Motor neuron (in vitro differentiated cells): ENCODE measurements at regions not wholly inside any gene's neighbourhood (a gene's known extent, or its start where the extent isn't known, plus 50 kb on each side); places are given as distances from the start of the nearest gene placed in this dataset.
A peak's percentile ranks its signal among the peaks of the same experiment; 100 is the strongest.

Source experiments
- ATAC-seq, 8 experiments: fragments of 200-7000 bp; cut with Tn5 transposase; replicated peaks in 6 of 8; 2 replicates each; pipeline ENCODE4 v1.8.0; 2021; ENCODE audit warnings: mild to moderate bottlenecking in 8 of 8, moderate library complexity in 8 of 8
- H3K27ac ChIP-seq, 2 donors: fragments of 250-450 bp; sonication (Bioruptor Pico); 2 replicates each; pipeline ENCODE4 v1.9.0; 2021; ENCODE audit warnings: antibody characterized with exemption in 2 of 2, mild to moderate bottlenecking in 2 of 2, moderate library complexity in 1 of 2
- H3K4me1 ChIP-seq, 2 donors: fragments of 250-450 bp; sonication (Bioruptor Pico); replicated peaks in 1 of 2; 2 replicates each; pipeline ENCODE4 v1.6.1; 2021; ENCODE audit warnings: antibody characterized with exemption in 2 of 2, mild to moderate bottlenecking in 2 of 2, moderate library complexity in 1 of 2
- H3K4me3 ChIP-seq, 5 donors: fragments of 250-450 bp; sonication (Bioruptor Pico); 2 replicates each; pipeline ENCODE4 v1.9.0; 2021; ENCODE audit warnings: antibody characterized with exemption in 5 of 5, mild to moderate bottlenecking in 5 of 5, moderate library complexity in 4 of 5
- WGBS, 10 experiments: fragments of 450-650 bp; shearing (Covaris generic); methylation state at CpG; one replicate each; pipeline ENCODE4 v1.0.0; 2022; 5-methylcytosine and 5-hydroxymethylcytosine counted together
- in situ Hi-C, 9 experiments: fragments of 400-800 bp; cut with MboI; loops; one replicate each; pipeline ENCODE4 v1.15.0; 2021; ENCODE audit warnings: low sequenced_read_pairs in 9 of 9, low pct_unique_long_range_greater_than_20kb in 2 of 9; ENCODE audit not compliant: unreplicated experiment in 9 of 9

DNA sequence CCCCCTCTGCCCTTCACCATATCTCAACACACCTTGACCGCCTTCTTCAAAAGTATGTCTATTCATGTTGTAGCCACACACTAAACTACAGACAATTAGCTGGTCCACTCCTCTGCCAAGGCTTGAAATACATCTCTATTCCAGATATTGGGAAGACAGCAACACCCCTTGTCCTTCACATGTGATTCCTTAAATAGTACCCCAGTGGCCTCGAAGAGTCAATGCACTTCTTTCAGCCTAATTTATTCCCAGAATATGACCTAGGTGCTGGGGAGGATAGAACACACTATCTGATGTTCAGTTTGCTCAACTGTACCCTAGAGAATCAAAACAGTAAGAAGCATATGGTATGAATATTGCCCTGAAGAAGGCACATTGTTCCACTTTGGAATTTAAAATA is 82.4 kb upstream of the DACH1 start:
- ATAC-seq, result no peak
- 0 to 100% (median 57%) methylated on average over 1 to 2 of the region's 2 CpGs; no CpG with 5 or more reads in 2 of the 10 experiments for WGBS, 10 experiments
- in situ Hi-C loops, result no loop called here
- no peak overlapping the region for H3K4me3 ChIP-seq
- no peaks in the 10 kb centered on the region for H3K4me1 ChIP-seq
- H3K27ac ChIP-seq, result no peak overlapping the region

GRCh38 chr13:71939186-71939585 is 72.2 kb upstream of the DACH1 start:
- WGBS, 10 experiments, result 0 to 100% (median 75%) methylated on average over 1 to 4 of the region's 4 CpGs
- ATAC-seq, result no peak
- Histone ChIP-seq H3K4me1 (no peaks in the 10 kb centered on the region), H3K27ac (no peak overlapping the region), H3K4me3 (no peak overlapping the region)
- in situ Hi-C loops, result no loop called here

DNA sequence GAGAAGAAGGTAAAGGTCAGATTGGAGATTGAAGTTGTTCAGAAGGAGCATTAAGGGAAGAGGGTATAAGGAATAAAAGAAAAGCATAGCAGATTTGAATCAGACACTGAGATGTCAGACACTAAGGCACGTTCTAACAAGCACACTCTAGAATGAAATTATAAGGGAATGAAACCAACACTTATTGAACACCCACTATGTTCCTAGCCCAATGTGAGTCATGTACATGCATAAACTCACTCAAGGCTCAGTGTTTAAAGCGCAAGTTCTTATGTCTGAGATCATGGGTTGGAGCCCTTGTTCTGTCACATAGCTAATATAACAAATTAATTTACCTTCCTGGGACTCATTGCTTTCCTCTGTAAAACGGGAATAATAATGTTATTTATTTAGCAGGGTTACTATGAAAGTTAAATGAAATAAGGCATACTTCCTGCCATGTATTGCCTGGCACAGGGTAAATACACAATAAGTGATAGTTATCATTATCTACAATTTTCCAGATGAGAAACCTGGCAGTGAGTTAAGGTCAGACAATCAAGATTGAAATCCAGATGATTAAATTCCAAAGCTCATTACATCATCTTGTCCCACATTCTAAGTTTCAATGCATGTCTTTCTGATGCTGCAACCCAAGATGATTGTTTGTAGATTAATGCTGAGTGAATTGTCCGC is 68.3 kb upstream of the DACH1 start:
- in situ Hi-C loops, result no loop called here
- ATAC-seq, result no peak
- WGBS, 10 experiments, result 5 to 100% (median 72%) methylated on average over 1 to 4 of the region's 4 CpGs
- Histone ChIP-seq H3K4me3 (no peak overlapping the region), H3K4me1 (no peaks in the 10 kb centered on the region), H3K27ac (no peak overlapping the region)

DNA sequence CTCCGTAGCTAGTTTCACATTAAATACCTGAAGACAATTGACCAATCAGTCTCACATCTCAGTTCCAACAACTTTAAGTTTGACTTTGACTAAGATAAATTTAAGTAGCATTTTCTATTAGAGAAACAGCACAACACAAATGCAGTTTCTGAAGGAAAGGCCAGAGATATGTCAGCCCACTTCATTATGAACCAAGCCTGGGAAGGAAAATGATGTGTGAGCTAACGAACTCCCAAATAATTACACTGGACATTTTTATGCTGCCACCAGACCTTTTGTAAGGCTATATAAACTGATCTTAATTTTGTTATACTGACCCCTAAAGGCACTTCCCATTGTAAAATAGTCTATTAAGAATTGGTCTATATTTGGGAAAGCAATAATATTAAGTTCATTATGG is 57.9 kb upstream of the DACH1 start:
- Histone ChIP-seq H3K4me3 (no peak overlapping the region), H3K4me1 (no peaks in the 10 kb centered on the region), H3K27ac (no peak overlapping the region)
- 29 to 100% (median 60%) methylated on average over 1 to 2 of the region's 2 CpGs; no CpG with 5 or more reads in 3 of the 10 experiments for WGBS, 10 experiments
- no peak for ATAC-seq
- in situ Hi-C loops, result no loop called here

DNA sequence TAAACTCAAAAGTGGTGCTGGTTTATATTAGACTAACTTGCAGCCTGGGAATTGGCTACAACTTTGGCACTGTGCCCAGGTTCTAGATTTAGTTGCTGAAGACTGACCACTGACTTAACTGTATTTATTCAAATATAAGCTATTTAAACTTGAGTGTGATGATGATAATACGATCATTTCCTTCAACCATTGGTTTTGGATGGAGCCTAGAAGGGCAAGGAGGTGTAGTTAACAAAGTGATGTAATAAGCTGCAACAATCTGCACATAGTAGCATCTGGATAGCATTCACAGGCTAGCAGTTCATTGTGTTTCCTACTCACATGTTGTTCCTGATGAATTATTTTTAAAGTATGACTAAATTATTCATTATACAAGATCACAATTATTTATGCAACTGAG is 55.2 kb upstream of the DACH1 start:
- peak in 1 of 8 experiments; percentile 24 for ATAC-seq
- Histone ChIP-seq H3K4me1 (no peaks in the 10 kb centered on the region), H3K27ac (no peak overlapping the region), H3K4me3 (no peak overlapping the region)
- 0 to 100% (median 20%) methylated on average over 1 of the region's 1 CpG; no CpG with 5 or more reads in 2 of the 10 experiments for WGBS, 10 experiments
- in situ Hi-C loops, result no loop called here
